Ishikawa (cell line): ENCODE measurements at regions not wholly inside any gene's neighbourhood (a gene's known extent, or its start where the extent isn't known, plus 50 kb on each side); places are given as distances from the start of the nearest gene placed in this dataset.

Experiments used
- CEBPB ChIP-seq: IDR thresholded peaks from 2 replicates; pipeline ENCODE4 v1.6.1; 2012
- CREB1 ChIP-seq: IDR thresholded peaks from 2 replicates; pipeline ENCODE4 v1.6.1; 2012; ENCODE audit warnings: low read depth
- EGR1 ChIP-seq: IDR thresholded peaks from 2 replicates; pipeline ENCODE4 v1.6.1; 2012
- EP300 ChIP-seq: IDR thresholded peaks from 2 replicates; pipeline ENCODE4 v1.6.1; 2012; ENCODE audit warnings: borderline replicate concordance
- FOXM1 ChIP-seq: IDR thresholded peaks from 2 replicates; pipeline ENCODE4 v1.6.1; 2012; ENCODE audit warnings: low read depth, borderline replicate concordance
- NFIC ChIP-seq: IDR thresholded peaks from 2 replicates; pipeline ENCODE4 v1.6.1; 2012
- RAD21 ChIP-seq: IDR thresholded peaks from 2 replicates; pipeline ENCODE4 v1.6.1; 2012; ENCODE audit warnings: low read depth
- TAF1 ChIP-seq: IDR thresholded peaks from 2 replicates; pipeline ENCODE4 v1.6.1; 2012; ENCODE audit warnings: low read depth, mild to moderate bottlenecking
- TCF12 ChIP-seq: IDR thresholded peaks from 2 replicates; pipeline ENCODE4 v1.6.1; 2012; ENCODE audit warnings: low read depth
- TEAD4 ChIP-seq: IDR thresholded peaks from 2 replicates; pipeline ENCODE4 v1.6.1; 2012
- YY1 ChIP-seq: IDR thresholded peaks from 2 replicates; pipeline ENCODE4 v1.6.1; 2012; ENCODE audit warnings: low read depth
- ZBTB7A ChIP-seq: IDR thresholded peaks from 2 replicates; pipeline ENCODE4 v1.6.1; 2012; ENCODE audit warnings: low read depth
- TF ChIP-seq, protein P1 (sequence below): IDR thresholded peaks from 2 replicates; pipeline ENCODE4 v1.6.1; 2012
- TF ChIP-seq, protein P2 (sequence below): IDR thresholded peaks from 2 replicates; pipeline ENCODE4 v1.6.1; 2012
- TF ChIP-seq, protein P3 (sequence below): IDR thresholded peaks from 2 replicates; pipeline ENCODE4 v1.6.1; 2012; ENCODE audit warnings: low read depth, mild to moderate bottlenecking

DNA sequence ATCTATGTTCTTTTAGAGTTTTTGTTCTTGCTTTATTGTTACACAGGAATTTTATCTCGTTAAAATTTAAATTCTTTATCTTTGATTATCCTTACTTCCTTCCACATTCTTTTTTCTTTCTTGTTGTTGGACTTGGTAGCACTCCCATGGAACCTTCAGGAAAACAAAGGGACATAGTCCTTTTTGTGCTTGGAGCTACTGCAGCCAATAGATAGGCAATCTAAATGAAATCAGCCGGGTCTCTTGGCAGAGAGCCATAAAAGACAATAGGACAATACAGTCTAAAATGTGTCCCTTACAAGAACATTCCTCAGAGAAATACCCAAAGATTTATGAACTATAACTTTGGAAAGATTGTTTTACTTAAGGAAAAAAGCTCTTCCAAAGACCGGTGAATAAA lies 548.1 kb upstream of the C9orf72 start:
- no peak for TF ChIP-seq EGR1
- TF ChIP-seq RAD21, result no peak

GRCh38 chr9:28124917-28125316 lies 551.6 kb upstream of the C9orf72 start:
- TF ChIP-seq ZBTB7A, result no peak
- TF ChIP-seq CREB1, result no peak
- TF ChIP-seq FOXM1, result no peak
- TF ChIP-seq NFIC, result no peak
- TF ChIP-seq, protein P1, sequence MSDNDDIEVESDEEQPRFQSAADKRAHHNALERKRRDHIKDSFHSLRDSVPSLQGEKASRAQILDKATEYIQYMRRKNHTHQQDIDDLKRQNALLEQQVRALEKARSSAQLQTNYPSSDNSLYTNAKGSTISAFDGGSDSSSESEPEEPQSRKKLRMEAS, result no peak
- TF ChIP-seq RAD21, result no peak
- no peak for TF ChIP-seq TCF12
- TF ChIP-seq YY1, result no peak
- no peak for TF ChIP-seq EP300
- TF ChIP-seq TAF1, result no peak
- no peak for TF ChIP-seq CEBPB
- TF ChIP-seq, protein P2, sequence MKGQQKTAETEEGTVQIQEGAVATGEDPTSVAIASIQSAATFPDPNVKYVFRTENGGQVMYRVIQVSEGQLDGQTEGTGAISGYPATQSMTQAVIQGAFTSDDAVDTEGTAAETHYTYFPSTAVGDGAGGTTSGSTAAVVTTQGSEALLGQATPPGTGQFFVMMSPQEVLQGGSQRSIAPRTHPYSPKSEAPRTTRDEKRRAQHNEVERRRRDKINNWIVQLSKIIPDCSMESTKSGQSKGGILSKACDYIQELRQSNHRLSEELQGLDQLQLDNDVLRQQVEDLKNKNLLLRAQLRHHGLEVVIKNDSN, result no peak
- no peak for TF ChIP-seq EGR1
- TF ChIP-seq, protein P3, sequence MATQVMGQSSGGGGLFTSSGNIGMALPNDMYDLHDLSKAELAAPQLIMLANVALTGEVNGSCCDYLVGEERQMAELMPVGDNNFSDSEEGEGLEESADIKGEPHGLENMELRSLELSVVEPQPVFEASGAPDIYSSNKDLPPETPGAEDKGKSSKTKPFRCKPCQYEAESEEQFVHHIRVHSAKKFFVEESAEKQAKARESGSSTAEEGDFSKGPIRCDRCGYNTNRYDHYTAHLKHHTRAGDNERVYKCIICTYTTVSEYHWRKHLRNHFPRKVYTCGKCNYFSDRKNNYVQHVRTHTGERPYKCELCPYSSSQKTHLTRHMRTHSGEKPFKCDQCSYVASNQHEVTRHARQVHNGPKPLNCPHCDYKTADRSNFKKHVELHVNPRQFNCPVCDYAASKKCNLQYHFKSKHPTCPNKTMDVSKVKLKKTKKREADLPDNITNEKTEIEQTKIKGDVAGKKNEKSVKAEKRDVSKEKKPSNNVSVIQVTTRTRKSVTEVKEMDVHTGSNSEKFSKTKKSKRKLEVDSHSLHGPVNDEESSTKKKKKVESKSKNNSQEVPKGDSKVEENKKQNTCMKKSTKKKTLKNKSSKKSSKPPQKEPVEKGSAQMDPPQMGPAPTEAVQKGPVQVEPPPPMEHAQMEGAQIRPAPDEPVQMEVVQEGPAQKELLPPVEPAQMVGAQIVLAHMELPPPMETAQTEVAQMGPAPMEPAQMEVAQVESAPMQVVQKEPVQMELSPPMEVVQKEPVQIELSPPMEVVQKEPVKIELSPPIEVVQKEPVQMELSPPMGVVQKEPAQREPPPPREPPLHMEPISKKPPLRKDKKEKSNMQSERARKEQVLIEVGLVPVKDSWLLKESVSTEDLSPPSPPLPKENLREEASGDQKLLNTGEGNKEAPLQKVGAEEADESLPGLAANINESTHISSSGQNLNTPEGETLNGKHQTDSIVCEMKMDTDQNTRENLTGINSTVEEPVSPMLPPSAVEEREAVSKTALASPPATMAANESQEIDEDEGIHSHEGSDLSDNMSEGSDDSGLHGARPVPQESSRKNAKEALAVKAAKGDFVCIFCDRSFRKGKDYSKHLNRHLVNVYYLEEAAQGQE, result no peak

- TF ChIP-seq ZBTB7A, result no peak
- TF ChIP-seq TAF1, result no peak
- TF ChIP-seq YY1, result no peak
- no peak for TF ChIP-seq CEBPB
- TF ChIP-seq, protein P1, result no peak
- no peak for TF ChIP-seq FOXM1
- TF ChIP-seq, protein P2, result no peak
- no peak for TF ChIP-seq EP300
- no peak for TF ChIP-seq EGR1
- TF ChIP-seq, protein P3, result no peak
Observed at GRCh38 chr9:28127101-28127500, 553.8 kb upstream of the C9orf72 start.

DNA sequence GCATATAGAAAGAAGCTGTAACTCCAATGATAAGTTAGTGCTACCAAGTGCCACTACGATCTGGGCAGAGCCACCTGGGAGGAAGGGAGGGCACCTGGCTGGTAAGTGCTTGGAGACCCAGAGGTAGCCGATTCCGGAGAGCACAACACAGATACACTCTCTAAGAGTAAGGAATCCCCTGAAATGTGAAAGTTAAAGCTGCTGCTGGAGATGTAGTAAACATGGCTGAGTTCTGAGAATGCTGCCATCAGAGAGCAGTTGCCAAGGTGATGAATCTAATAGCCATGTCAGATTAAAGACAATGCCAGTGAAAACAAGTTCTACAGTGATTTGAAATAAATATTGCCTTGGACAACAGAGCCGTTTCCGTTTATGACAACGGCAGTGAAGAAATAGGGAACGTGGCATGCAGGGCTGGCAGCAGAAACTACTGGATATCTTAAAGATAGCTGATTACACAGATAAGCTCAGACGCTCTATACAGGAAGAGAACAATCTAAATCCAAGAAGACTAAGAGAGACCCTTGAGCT lies 561.2 kb upstream of the C9orf72 start:
- TF ChIP-seq ZBTB7A, result no peak
- TF ChIP-seq EP300, result no peak
- TF ChIP-seq TCF12, result no peak
- no peak for TF ChIP-seq TAF1
- TF ChIP-seq, protein P1, result no peak
- no peak for TF ChIP-seq CREB1
- TF ChIP-seq FOXM1, result no peak
- no peak for TF ChIP-seq CEBPB
- no peak for TF ChIP-seq EGR1
- TF ChIP-seq TEAD4, result no peak
- TF ChIP-seq NFIC, result no peak
- no peak for TF ChIP-seq YY1
- TF ChIP-seq, protein P2, result no peak
- no peak for TF ChIP-seq RAD21

GRCh38 chr9:28135549-28135948 lies 562.3 kb upstream of the C9orf72 start:
- no peak for TF ChIP-seq YY1
- TF ChIP-seq TCF12, result no peak
- TF ChIP-seq ZBTB7A, result no peak
- TF ChIP-seq TAF1, result no peak
- no peak for TF ChIP-seq EP300
- no peak for TF ChIP-seq CEBPB
- TF ChIP-seq FOXM1, result no peak
- TF ChIP-seq NFIC, result no peak
- TF ChIP-seq, protein P2, result no peak
